Keratinocyte (primary cell): ENCODE measurements at regions not wholly inside any gene's neighbourhood (a gene's known extent, or its start where the extent isn't known, plus 50 kb on each side); places are given as distances from the start of the nearest gene placed in this dataset.

Source experiments
- DNase-seq: peaks from one replicate; pipeline ENCODE4 v3.0.0-alpha.2; 2011; ENCODE audit warnings: low read depth, missing footprints, low spot score
- FAIRE-seq: peaks from 2 replicates; lab custom pipeline; 2011; peaks lifted over from hg19 to GRCh38; lab: Jason Lieb, UNC
- H2AFZ ChIP-seq: 2 replicates; pipeline ENCODE4 v1.6.0; 2012; ENCODE audit warnings: low read length, control low read depth, inconsistent platforms; ENCODE audit not compliant: control insufficient read depth
- H3K27ac ChIP-seq: 2 replicates; pipeline ENCODE4 v1.5.1; 2011; ENCODE audit warnings: low read length; ENCODE audit not compliant: control insufficient read depth, insufficient read depth
- H3K27me3 ChIP-seq: 3 replicates; pipeline ENCODE4 v1.6.0; 2011; ENCODE audit warnings: low read length; ENCODE audit not compliant: control insufficient read depth, insufficient read depth; ENCODE audit errors: extremely low read depth
- H3K36me3 ChIP-seq, 2 experiments: 2 replicates in 1 of 2; 3 replicates in 1 of 2; pipeline ENCODE4 v1.5.1; 2011; ENCODE audit warnings: low read length in 2 of 2, mild to moderate bottlenecking in 1 of 2; ENCODE audit not compliant: control insufficient read depth in 2 of 2, insufficient read depth in 2 of 2; ENCODE audit errors: extremely low read depth in 1 of 2
- H3K4me1 ChIP-seq: 3 replicates; pipeline ENCODE4 v1.5.1; 2011; ENCODE audit warnings: low read length; ENCODE audit not compliant: control insufficient read depth, insufficient read depth; ENCODE audit errors: extremely low read depth
- H3K4me2 ChIP-seq: 3 replicates; pipeline ENCODE4 v1.6.0; 2011; ENCODE audit warnings: low read depth, low read length; ENCODE audit not compliant: control insufficient read depth, insufficient read depth; ENCODE audit errors: extremely low read depth
- H3K4me3 ChIP-seq, 3 experiments: fragments of 200-600 bp in 1 of 3; sonication (generic) in 1 of 3; 2 replicates in 2 of 3; 3 replicates in 1 of 3; pipeline ENCODE4 v1.5.1; 2011 to 2016; ENCODE audit warnings: low read length in 3 of 3, mild to moderate bottlenecking in 3 of 3, control low read depth in 2 of 3, inconsistent platforms in 1 of 3, low read depth in 1 of 3, mixed read lengths in 1 of 3, mixed run types in 1 of 3, moderate library complexity in 1 of 3; ENCODE audit not compliant: control insufficient read depth in 2 of 3, insufficient read depth in 2 of 3; ENCODE audit errors: extremely low read depth in 1 of 3
- H3K79me2 ChIP-seq: 2 replicates; pipeline ENCODE4 v1.6.0; 2012; ENCODE audit warnings: low read length; ENCODE audit not compliant: control insufficient read depth, insufficient read depth
- H3K9ac ChIP-seq: 3 replicates; pipeline ENCODE4 v1.6.0; 2011; ENCODE audit warnings: low read length; ENCODE audit not compliant: control insufficient read depth, insufficient read depth; ENCODE audit errors: extremely low read depth
- H3K9me1 ChIP-seq: 3 replicates; pipeline ENCODE4 v1.6.0; 2011; ENCODE audit warnings: low read length; ENCODE audit not compliant: control insufficient read depth, insufficient read depth; ENCODE audit errors: extremely low read depth
- H3K9me3 ChIP-seq: 2 replicates; pipeline ENCODE4 v1.5.1; 2012; ENCODE audit warnings: low read depth, low read length; ENCODE audit not compliant: control insufficient read depth
- H4K20me1 ChIP-seq: 3 replicates; pipeline ENCODE4 v1.6.0; 2011; ENCODE audit warnings: low read length; ENCODE audit not compliant: control insufficient read depth, insufficient read depth; ENCODE audit errors: extremely low read depth
- EZH2 ChIP-seq: IDR thresholded peaks from one replicate; pipeline ENCODE4 v1.6.1; 2012; ENCODE audit warnings: inconsistent platforms, mild to moderate bottlenecking, low read length, moderate library complexity
- dilution Hi-C: fragments of 300-500 bp; cut with MboI; formaldehyde crosslinking; loops from one replicate; pipeline ENCODE4 v1.7.0; 2020; ENCODE audit warnings: low sequenced_read_pairs; ENCODE audit not compliant: extremely low pct_ligation_motif_present
- TF ChIP-seq, protein P1 (sequence below), 3 experiments: IDR thresholded peaks in 1 of 3; conservative IDR thresholded peaks in 1 of 3; optimal IDR thresholded peaks in 1 of 3; 2 replicates in 2 of 3; 3 replicates in 1 of 3; pipeline versions ENCODE3 to v1.5.1; 2011; ENCODE audit warnings: low read length in 3 of 3, mild to moderate bottlenecking in 3 of 3, moderate library complexity in 2 of 3, control low read depth in 1 of 3, inconsistent platforms in 1 of 3; ENCODE audit not compliant: insufficient read depth in 2 of 3; ENCODE audit errors: extremely low read depth in 1 of 3

DNA sequence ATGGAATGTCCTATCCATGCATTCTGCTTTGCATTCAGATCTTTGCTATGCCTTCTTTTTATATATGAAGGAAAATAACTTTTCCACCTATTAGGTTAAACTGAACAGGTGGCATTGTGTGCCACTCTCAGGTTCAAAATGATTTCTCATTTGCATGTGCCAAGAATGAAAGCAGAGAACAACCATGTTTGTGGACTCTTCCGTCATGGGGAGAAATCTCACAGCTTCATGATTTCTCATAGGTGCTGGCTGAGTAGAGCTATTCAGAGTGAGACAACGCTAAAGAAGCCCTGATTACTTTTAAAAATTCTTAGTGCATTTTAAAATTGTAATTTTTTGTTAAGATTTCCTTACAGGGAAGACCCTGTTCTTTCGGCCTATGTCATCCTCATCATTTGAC, 472.1 kb downstream of the RASEF start:
- no peak overlapping the region for H3K9ac ChIP-seq
- DNase-seq = no peak
- no peaks in the 10 kb centered on the region for H3K79me2 ChIP-seq
- H3K9me1 ChIP-seq = no peaks in the 10 kb centered on the region
- H3K27me3 ChIP-seq = no peaks in the 10 kb centered on the region
- H3K36me3 ChIP-seq = no peaks in the 10 kb centered on the region
- H3K4me3 ChIP-seq = no peak overlapping the region
- no peak for TF ChIP-seq EZH2
- TF ChIP-seq, protein P1, sequence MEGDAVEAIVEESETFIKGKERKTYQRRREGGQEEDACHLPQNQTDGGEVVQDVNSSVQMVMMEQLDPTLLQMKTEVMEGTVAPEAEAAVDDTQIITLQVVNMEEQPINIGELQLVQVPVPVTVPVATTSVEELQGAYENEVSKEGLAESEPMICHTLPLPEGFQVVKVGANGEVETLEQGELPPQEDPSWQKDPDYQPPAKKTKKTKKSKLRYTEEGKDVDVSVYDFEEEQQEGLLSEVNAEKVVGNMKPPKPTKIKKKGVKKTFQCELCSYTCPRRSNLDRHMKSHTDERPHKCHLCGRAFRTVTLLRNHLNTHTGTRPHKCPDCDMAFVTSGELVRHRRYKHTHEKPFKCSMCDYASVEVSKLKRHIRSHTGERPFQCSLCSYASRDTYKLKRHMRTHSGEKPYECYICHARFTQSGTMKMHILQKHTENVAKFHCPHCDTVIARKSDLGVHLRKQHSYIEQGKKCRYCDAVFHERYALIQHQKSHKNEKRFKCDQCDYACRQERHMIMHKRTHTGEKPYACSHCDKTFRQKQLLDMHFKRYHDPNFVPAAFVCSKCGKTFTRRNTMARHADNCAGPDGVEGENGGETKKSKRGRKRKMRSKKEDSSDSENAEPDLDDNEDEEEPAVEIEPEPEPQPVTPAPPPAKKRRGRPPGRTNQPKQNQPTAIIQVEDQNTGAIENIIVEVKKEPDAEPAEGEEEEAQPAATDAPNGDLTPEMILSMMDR (optimal IDR thresholded peaks at IDR 0.05 in 1 of 3, IDR thresholded peaks at IDR 0.05 in 1 of 3, conservative IDR thresholded peaks at IDR 0.05 in 1 of 3; ENCODE audit: extremely low read depth in 1 of 3, insufficient read depth in 2 of 3, low read length in 3 of 3) = no peak
- H3K27ac ChIP-seq = no peak overlapping the region
- H3K4me1 ChIP-seq = no peaks in the 10 kb centered on the region
- FAIRE-seq = no peak
- no peak overlapping the region for H2AFZ ChIP-seq
- no peaks in the 10 kb centered on the region for H3K9me3 ChIP-seq
- no peak overlapping the region for H3K4me2 ChIP-seq
- dilution Hi-C loops = no loop called here
- H4K20me1 ChIP-seq = no peaks in the 10 kb centered on the region

DNA sequence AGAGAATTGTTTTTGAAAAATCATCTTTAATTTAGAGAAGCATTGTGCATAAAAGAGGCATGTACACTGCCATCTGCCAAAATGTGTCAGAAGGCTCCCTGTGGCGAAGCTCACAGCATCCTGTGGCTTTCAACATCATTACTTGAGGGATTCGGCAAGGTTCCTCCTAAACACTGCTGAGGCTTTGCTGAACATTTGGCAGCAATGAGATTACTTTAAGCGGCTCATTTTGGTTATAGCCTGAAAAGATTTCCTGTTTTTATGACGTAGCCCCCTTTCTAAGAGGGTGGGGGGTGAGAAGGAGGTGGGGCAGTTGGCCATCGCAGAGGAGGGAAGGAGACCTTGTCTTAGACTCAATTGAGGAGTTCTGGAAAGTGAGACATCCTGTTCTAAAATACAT, 469.4 kb downstream of the RASEF start:
- Histone ChIP-seq H3K4me2 (no peak overlapping the region), H3K79me2 (no peaks in the 10 kb centered on the region), H3K9ac (no peak overlapping the region), H3K27ac (no peak overlapping the region), H3K9me1 (no peaks in the 10 kb centered on the region), H3K36me3 (no peaks in the 10 kb centered on the region), H3K4me1 (no peaks in the 10 kb centered on the region), H3K9me3 (no peaks in the 10 kb centered on the region), H2AFZ (no peak overlapping the region), H4K20me1 (no peaks in the 10 kb centered on the region), H3K27me3 (no peaks in the 10 kb centered on the region), H3K4me3 (no peak overlapping the region)
- FAIRE-seq (no peak), DNase-seq (no peak)
- dilution Hi-C loops = no loop called here
- TF ChIP-seq, protein P1 (optimal IDR thresholded peaks at IDR 0.05 in 1 of 3, IDR thresholded peaks at IDR 0.05 in 1 of 3, conservative IDR thresholded peaks at IDR 0.05 in 1 of 3; ENCODE audit: extremely low read depth in 1 of 3, insufficient read depth in 2 of 3, low read length in 3 of 3) = no peak
- no peak for TF ChIP-seq EZH2
